ENCODE measurements at regions not wholly inside any gene's neighbourhood (a gene's known extent, or its start where the extent isn't known, plus 50 kb on each side); places are given as distances from the start of the nearest gene placed in this dataset.

DNA sequence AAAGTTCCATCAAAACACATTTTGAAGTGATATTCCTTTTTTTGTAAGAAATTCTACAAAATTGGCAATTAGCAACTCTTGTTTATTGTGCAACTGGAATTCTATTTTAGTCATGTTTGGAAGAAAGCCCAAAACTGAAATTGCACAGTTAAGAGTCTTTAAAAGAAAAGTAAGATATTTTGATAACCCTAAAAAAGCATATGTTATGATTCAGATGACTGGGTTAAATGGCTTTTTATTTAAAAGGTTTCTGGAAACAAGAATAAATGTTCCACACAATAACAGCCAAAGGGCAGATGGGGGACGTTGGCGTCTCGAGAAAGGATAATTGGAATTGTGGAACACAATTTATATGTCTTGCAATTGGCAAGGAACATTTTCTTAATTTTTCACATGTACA is 275.2 kb downstream of the CDH9 start:
- Histone ChIP-seq H3K4me1 (ENCODE audit: low read depth, poor library complexity, severe bottlenecking) (no peaks in the 10 kb centered on the region), H3K27ac (no peak overlapping the region), H3K9ac (no peak overlapping the region), H3K4me2 (no peak overlapping the region), H3K79me2 (ENCODE audit: insufficient read depth, low read depth) (no peaks in the 10 kb centered on the region), H3K4me3 (IDR thresholded peaks at IDR 0.05; ENCODE audit: insufficient read depth, low read depth, low read length) (no peak overlapping the region), H4K20me1 (ENCODE audit: insufficient read depth) (no peaks in the 10 kb centered on the region), H3K36me3 (ENCODE audit: insufficient read depth) (no peaks in the 10 kb centered on the region), H2AFZ (ENCODE audit: low read depth) (no peak overlapping the region), H3K27me3 (ENCODE audit: insufficient read depth, low read depth) (no peaks in the 10 kb centered on the region)
- TF ChIP-seq, protein P1, sequence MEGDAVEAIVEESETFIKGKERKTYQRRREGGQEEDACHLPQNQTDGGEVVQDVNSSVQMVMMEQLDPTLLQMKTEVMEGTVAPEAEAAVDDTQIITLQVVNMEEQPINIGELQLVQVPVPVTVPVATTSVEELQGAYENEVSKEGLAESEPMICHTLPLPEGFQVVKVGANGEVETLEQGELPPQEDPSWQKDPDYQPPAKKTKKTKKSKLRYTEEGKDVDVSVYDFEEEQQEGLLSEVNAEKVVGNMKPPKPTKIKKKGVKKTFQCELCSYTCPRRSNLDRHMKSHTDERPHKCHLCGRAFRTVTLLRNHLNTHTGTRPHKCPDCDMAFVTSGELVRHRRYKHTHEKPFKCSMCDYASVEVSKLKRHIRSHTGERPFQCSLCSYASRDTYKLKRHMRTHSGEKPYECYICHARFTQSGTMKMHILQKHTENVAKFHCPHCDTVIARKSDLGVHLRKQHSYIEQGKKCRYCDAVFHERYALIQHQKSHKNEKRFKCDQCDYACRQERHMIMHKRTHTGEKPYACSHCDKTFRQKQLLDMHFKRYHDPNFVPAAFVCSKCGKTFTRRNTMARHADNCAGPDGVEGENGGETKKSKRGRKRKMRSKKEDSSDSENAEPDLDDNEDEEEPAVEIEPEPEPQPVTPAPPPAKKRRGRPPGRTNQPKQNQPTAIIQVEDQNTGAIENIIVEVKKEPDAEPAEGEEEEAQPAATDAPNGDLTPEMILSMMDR (conservative IDR thresholded peaks at IDR 0.05; ENCODE audit: low read depth, low read length), result no peak

DNA sequence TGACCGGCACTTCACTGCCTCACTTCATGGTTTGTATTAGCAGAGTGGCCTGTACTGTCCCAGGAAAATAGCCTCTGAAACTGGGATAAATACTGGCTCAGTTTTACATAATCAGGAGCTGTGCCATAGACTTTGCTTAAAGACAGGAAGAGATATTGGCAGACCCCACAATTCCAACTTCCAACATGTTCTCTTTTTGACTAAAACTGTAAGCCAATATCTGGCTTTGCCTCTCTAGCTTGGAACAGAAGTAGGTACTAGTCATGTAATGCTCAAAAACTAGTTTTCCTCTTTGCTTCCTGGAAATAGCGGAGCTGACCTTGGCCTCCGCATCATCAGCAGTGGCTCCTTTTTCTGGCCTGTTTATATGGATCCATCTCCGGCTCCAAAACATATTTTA is 276.9 kb downstream of the CDH9 start:
- Histone ChIP-seq H3K27me3 (ENCODE audit: insufficient read depth, low read depth) (no peaks in the 10 kb centered on the region), H3K36me3 (ENCODE audit: insufficient read depth) (no peaks in the 10 kb centered on the region), H2AFZ (ENCODE audit: low read depth) (no peak overlapping the region), H3K4me1 (ENCODE audit: low read depth, poor library complexity, severe bottlenecking) (no peaks in the 10 kb centered on the region), H4K20me1 (ENCODE audit: insufficient read depth) (no peaks in the 10 kb centered on the region), H3K27ac (no peak overlapping the region), H3K4me2 (no peak overlapping the region), H3K79me2 (ENCODE audit: insufficient read depth, low read depth) (no peaks in the 10 kb centered on the region), H3K4me3 (IDR thresholded peaks at IDR 0.05; ENCODE audit: insufficient read depth, low read depth, low read length) (no peak overlapping the region), H3K9ac (no peak overlapping the region)
- TF ChIP-seq, protein P1 (conservative IDR thresholded peaks at IDR 0.05; ENCODE audit: low read depth, low read length), result no peak

DNA sequence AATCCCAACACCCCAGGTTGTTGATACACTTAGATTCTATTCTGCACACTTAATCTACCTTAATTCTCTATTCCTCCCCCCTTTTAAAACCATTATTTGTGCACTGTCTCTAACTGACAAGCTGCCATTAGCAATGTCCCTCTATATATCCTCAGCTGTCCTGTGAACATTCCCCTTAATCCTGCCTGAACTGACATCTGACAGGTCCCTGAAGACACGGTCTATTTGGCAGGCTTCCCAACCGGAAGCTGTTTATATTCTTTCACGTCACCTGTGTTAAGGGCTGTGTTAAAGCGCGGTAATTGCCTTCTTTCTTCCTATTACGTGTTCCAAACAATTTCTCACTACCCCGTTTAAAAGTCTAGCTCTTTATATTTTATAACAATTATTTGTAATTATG is 277.3 kb downstream of the CDH9 start:
- H4K20me1 ChIP-seq (ENCODE audit: insufficient read depth), result no peaks in the 10 kb centered on the region
- H3K27ac ChIP-seq, result no peak overlapping the region
- no peak overlapping the region for H2AFZ ChIP-seq (ENCODE audit: low read depth)
- no peak overlapping the region for H3K4me2 ChIP-seq
- H3K4me3 ChIP-seq (IDR thresholded peaks at IDR 0.05; ENCODE audit: insufficient read depth, low read depth, low read length), result no peak overlapping the region
- H3K4me1 ChIP-seq (ENCODE audit: low read depth, poor library complexity, severe bottlenecking), result no peaks in the 10 kb centered on the region
- no peaks in the 10 kb centered on the region for H3K79me2 ChIP-seq (ENCODE audit: insufficient read depth, low read depth)
- H3K27me3 ChIP-seq (ENCODE audit: insufficient read depth, low read depth), result no peaks in the 10 kb centered on the region
- TF ChIP-seq, protein P1 (conservative IDR thresholded peaks at IDR 0.05; ENCODE audit: low read depth, low read length), result no peak
- no peak overlapping the region for H3K9ac ChIP-seq
- no peaks in the 10 kb centered on the region for H3K36me3 ChIP-seq (ENCODE audit: insufficient read depth)

DNA sequence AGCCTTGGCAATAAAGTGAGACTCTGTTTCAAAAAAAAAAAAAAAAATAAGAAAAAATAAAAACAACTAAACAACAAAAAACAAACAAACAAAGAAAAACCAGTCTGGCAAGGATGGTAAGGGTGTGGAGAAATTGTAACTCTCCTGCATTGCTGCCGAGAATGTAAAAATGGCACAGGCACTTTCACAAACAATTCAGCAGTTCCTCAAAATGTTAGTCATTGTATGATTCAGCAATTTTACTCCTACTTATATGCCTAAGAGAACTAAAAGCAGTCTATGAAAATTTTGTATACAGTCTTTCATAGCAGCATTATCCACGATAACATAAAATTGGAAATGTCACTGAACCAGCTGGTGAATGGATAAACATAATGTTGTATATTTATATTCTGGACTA is 280.4 kb downstream of the CDH9 start:
- Histone ChIP-seq H3K9ac (no peak overlapping the region), H2AFZ (ENCODE audit: low read depth) (no peak overlapping the region), H4K20me1 (ENCODE audit: insufficient read depth) (no peaks in the 10 kb centered on the region), H3K4me1 (ENCODE audit: low read depth, poor library complexity, severe bottlenecking) (no peaks in the 10 kb centered on the region), H3K27ac (no peak overlapping the region), H3K79me2 (ENCODE audit: insufficient read depth, low read depth) (no peaks in the 10 kb centered on the region), H3K27me3 (ENCODE audit: insufficient read depth, low read depth) (no peaks in the 10 kb centered on the region), H3K4me3 (IDR thresholded peaks at IDR 0.05; ENCODE audit: insufficient read depth, low read depth, low read length) (no peak overlapping the region), H3K36me3 (ENCODE audit: insufficient read depth) (no peaks in the 10 kb centered on the region), H3K4me2 (no peak overlapping the region)
- TF ChIP-seq, protein P1 (conservative IDR thresholded peaks at IDR 0.05; ENCODE audit: low read depth, low read length), result no peak

DNA sequence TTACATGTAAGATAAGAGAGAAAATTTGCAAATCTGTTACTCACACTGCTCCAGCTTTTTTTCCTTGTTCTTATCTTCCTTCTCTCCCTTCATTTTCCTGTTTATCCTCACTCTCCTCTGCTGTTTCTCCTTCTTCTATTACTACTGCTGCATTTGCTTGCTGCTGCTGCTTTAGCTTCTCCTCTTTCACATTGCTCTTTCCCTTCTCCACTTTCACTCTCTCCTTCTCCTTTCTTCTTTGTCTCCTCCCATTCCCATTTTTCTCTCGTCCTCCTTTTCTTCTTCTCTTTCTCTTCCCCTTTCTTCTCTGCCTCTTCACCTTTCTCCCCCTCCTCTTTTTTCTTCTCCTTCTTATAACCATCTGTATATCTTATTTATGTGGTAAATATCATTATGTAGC is 288.6 kb downstream of the CDH9 start:
- TF ChIP-seq, protein P1 (conservative IDR thresholded peaks at IDR 0.05; ENCODE audit: low read depth, low read length), result no peak
- Histone ChIP-seq H3K36me3 (ENCODE audit: insufficient read depth) (no peaks in the 10 kb centered on the region), H3K4me1 (ENCODE audit: low read depth, poor library complexity, severe bottlenecking) (no peaks in the 10 kb centered on the region), H3K4me2 (no peak overlapping the region), H3K79me2 (ENCODE audit: insufficient read depth, low read depth) (no peaks in the 10 kb centered on the region), H2AFZ (ENCODE audit: low read depth) (no peak overlapping the region), H3K27me3 (ENCODE audit: insufficient read depth, low read depth) (no peaks in the 10 kb centered on the region), H3K27ac (no peak overlapping the region), H3K9ac (no peak overlapping the region), H4K20me1 (ENCODE audit: insufficient read depth) (no peaks in the 10 kb centered on the region), H3K4me3 (IDR thresholded peaks at IDR 0.05; ENCODE audit: insufficient read depth, low read depth, low read length) (no peak overlapping the region)
